OCI-LY7 (cell line): ENCODE measurements at regions not wholly inside any gene's neighbourhood (a gene's known extent, or its start where the extent isn't known, plus 50 kb on each side); places are given as distances from the start of the nearest gene placed in this dataset.

Source experiments
- BruUV-seq: library from RNA; stranded (reverse); fragments of 400-500 nt; replicated peaks from 2 replicates; lab custom pipeline; 2021; lab: Mats Ljungman, UMichigan
- CTCF ChIA-PET: fragments of 300-600 bp; sonication (Branson Sonifier 250); formaldehyde crosslinking; loops from one replicate; lab custom pipeline; 2022; ENCODE audit warnings: antibody characterized with exemption; ENCODE audit not compliant: unreplicated experiment; lab: Charles Lee
- POLR2A ChIA-PET: fragments of 300-600 bp; sonication (Branson Sonifier 250); formaldehyde crosslinking; loops from one replicate; lab custom pipeline; 2022; ENCODE audit warnings: antibody characterized with exemption; lab: Charles Lee
- DNase-seq: peaks from one replicate; pipeline ENCODE4 v3.0.0-alpha.2; 2015; ENCODE audit warnings: low spot score
- H2AFZ ChIP-seq: fragments of 200-600 bp; sonication (generic), shearing (Covaris generic); 2 replicates; pipeline ENCODE4 v1.6.1; 2014; ENCODE audit warnings: mild to moderate bottlenecking, antibody characterized with exemption, low read length, moderate library complexity
- H3K27ac ChIP-seq: fragments of 200-600 bp; sonication (generic); 2 replicates; pipeline ENCODE4 v1.5.1; 2014; ENCODE audit warnings: mixed run types, low read depth, mild to moderate bottlenecking, moderate library complexity, low read length, inconsistent platforms; ENCODE audit not compliant: poor library complexity, severe bottlenecking
- H3K36me3 ChIP-seq: fragments of 200-600 bp; sonication (generic); 2 replicates; pipeline ENCODE4 v1.6.1; 2014; ENCODE audit warnings: mild to moderate bottlenecking, antibody characterized with exemption, low read length, moderate library complexity, mixed read lengths; ENCODE audit not compliant: insufficient read depth
- H3K4me1 ChIP-seq: fragments of 200-600 bp; sonication (generic); 2 replicates; pipeline ENCODE4 v1.5.1; 2014; ENCODE audit warnings: mild to moderate bottlenecking, low read length; ENCODE audit not compliant: insufficient read depth, poor library complexity, severe bottlenecking
- H3K4me2 ChIP-seq: fragments of 200-600 bp; sonication (generic); 2 replicates; pipeline ENCODE4 v1.6.1; 2014; ENCODE audit warnings: mild to moderate bottlenecking, low read length
- H3K4me3 ChIP-seq: fragments of 200-600 bp; sonication (generic); 2 replicates; pipeline ENCODE4 v1.5.1; 2014; ENCODE audit warnings: mild to moderate bottlenecking, low read depth, low read length; ENCODE audit not compliant: poor library complexity, severe bottlenecking
- H3K79me2 ChIP-seq: fragments of 200-600 bp; sonication (generic); 2 replicates; pipeline ENCODE4 v1.6.1; 2016; ENCODE audit warnings: low read depth, mild to moderate bottlenecking, low read length, moderate library complexity, mixed read lengths; ENCODE audit not compliant: insufficient read depth
- H3K9me2 ChIP-seq: fragments of 200-600 bp; sonication (generic); 2 replicates; pipeline ENCODE4 v1.6.1; 2016; ENCODE audit warnings: mild to moderate bottlenecking, low read length, mixed read lengths; ENCODE audit not compliant: insufficient read depth
- H3K9me3 ChIP-seq: fragments of 200-600 bp; sonication (generic); 2 replicates; pipeline ENCODE4 v1.6.1; 2014; ENCODE audit warnings: mild to moderate bottlenecking, mixed run types, low read length, mixed read lengths
- H4K20me1 ChIP-seq: fragments of 200-600 bp; sonication (generic); 2 replicates; pipeline ENCODE4 v1.6.1; 2014; ENCODE audit warnings: mild to moderate bottlenecking, antibody characterized with exemption, low read length, moderate library complexity, mixed read lengths; ENCODE audit not compliant: insufficient read depth
- EZH2phosphoT487 ChIP-seq: fragments of 200-600 bp; sonication (generic); IDR thresholded peaks from 2 replicates; pipeline ENCODE4 v1.6.1; 2018; ENCODE audit warnings: low read depth, borderline replicate concordance, mild to moderate bottlenecking, mixed run types, antibody characterized with exemption, low read length, moderate library complexity, mixed read lengths
- intact Hi-C: fragments of 100-400 bp; cut with micrococcal nuclease; formaldehyde crosslinking; loops from one replicate; pipeline ENCODE4 v1.10.0; 2022; ENCODE audit not compliant: unreplicated experiment
- TF ChIP-seq, protein P1 (sequence below): fragments of 200-600 bp; sonication (generic); conservative IDR thresholded peaks from 2 replicates; pipeline ENCODE4 v1.5.1; 2014; ENCODE audit warnings: mild to moderate bottlenecking, antibody characterized with exemption, low read length, moderate library complexity, mixed read lengths

DNA sequence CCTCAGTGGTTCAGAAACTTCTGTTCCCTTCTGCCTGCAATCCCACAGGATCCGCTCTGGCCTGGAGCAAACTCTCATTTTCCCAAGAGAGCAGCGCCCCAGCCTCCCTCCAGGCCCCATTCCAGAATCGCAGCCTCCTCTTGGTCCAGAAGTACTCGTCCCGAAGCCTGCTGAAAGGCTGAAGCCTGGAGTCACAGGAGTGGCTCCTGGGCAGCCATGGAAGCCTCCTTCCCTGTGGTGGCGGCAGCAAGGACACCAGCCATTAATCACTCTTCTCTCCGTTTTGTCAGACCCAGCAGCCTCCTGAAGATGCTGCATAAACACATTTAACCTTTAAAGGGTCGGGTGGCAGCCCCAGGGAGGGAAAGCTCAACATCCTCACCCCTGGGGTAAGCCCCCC is 66.9 kb upstream of the TNRC6C start:
- no peak for TF ChIP-seq EZH2phosphoT487
- TF ChIP-seq, protein P1, sequence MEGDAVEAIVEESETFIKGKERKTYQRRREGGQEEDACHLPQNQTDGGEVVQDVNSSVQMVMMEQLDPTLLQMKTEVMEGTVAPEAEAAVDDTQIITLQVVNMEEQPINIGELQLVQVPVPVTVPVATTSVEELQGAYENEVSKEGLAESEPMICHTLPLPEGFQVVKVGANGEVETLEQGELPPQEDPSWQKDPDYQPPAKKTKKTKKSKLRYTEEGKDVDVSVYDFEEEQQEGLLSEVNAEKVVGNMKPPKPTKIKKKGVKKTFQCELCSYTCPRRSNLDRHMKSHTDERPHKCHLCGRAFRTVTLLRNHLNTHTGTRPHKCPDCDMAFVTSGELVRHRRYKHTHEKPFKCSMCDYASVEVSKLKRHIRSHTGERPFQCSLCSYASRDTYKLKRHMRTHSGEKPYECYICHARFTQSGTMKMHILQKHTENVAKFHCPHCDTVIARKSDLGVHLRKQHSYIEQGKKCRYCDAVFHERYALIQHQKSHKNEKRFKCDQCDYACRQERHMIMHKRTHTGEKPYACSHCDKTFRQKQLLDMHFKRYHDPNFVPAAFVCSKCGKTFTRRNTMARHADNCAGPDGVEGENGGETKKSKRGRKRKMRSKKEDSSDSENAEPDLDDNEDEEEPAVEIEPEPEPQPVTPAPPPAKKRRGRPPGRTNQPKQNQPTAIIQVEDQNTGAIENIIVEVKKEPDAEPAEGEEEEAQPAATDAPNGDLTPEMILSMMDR: no peak
- intact Hi-C loops: no loop called here
- H3K4me1 ChIP-seq: peaks cover 35% of the 10 kb centered on the region
- H3K36me3 ChIP-seq: no peaks in the 10 kb centered on the region
- no peak overlapping the region for H2AFZ ChIP-seq
- H3K27ac ChIP-seq: no peak overlapping the region
- H3K4me2 ChIP-seq: no peak overlapping the region
- ChIA-PET POLR2A (interaction anchor here (1.1 kb wide), 1 partner anchor 13 kb away, joined by 6 read pairs; no protein-coding TSS in a partner anchor), CTCF (interaction anchor here (0.6 kb wide), 1 partner anchor 67 kb away, joined by 9 read pairs; no protein-coding TSS in a partner anchor)
- BruUV-seq: no TSS peak
- no peak overlapping the region for H3K4me3 ChIP-seq
- DNase-seq: no peak
- no peaks in the 10 kb centered on the region for H4K20me1 ChIP-seq
- H3K79me2 ChIP-seq: no peaks in the 10 kb centered on the region
- H3K9me3 ChIP-seq: no peaks in the 10 kb centered on the region
- H3K9me2 ChIP-seq: no peaks in the 10 kb centered on the region

DNA sequence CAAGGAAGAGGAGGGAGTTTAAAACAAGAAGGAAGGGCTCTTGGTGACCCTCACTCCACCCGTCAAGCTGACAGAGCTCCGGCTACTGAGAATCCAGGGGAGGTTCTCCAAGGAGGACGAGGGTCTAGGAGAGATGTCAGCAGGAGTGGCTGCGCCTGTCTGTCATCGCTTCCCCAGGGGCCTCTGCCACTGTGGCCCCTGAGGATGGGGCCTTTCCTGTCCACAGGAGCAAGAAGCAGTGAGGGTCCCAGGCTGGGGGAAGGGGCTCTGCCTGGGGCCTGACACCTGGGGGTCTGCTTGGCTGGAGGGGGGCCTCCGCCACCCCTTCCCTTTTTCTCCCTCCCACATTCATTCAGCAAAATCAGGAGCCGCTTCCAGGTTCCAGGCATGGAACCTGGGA is 66.5 kb upstream of the TNRC6C start:
- ChIA-PET CTCF (interaction anchor here (1.1 kb wide), 1 partner anchor 22 kb away, joined by 3 read pairs; no protein-coding TSS in a partner anchor), POLR2A (no interaction called here)
- TF ChIP-seq, protein P1: no peak
- TF ChIP-seq EZH2phosphoT487: no peak
- Histone ChIP-seq H3K9me2 (no peaks in the 10 kb centered on the region), H3K36me3 (no peaks in the 10 kb centered on the region), H3K9me3 (no peaks in the 10 kb centered on the region), H3K4me3 (no peak overlapping the region), H3K27ac (no peak overlapping the region), H3K79me2 (no peaks in the 10 kb centered on the region), H3K4me1 (peaks cover 31% of the 10 kb centered on the region), H4K20me1 (no peaks in the 10 kb centered on the region), H3K4me2 (no peak overlapping the region), H2AFZ (no peak overlapping the region)
- intact Hi-C loops: no loop called here
- DNase-seq: no peak
- no TSS peak for BruUV-seq

DNA sequence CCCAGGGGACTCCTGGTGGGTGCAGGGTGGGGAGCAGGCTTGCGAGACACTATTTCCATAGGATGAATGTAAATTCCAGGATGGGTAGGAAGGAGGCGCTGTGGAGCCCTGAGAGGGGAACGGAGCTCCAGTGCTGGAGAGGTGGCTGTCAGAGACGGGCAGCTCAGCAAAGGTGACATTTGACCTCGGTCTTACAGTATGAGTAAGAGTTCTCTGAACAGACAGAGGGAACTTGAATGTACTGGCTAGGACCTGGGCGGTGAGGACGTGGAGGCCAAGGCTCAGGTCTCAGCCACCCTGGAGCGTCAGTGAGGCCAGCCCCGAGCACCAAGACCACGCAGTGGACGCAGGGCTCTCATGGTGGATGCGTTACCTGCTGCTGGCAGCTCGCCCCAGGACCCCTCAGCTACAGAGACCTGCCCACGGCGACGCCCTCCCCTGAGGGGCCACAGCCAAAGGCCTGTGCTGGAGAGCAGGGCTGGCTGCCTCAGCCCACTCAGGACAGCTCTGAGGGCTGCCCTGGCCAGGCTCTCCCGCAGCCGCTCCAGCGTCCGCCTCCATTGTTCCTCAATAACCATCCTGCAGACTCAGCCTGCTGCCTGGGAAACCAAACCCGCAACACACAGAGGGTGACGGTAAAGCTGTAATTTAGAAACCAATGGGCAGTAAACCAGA is 65.9 kb upstream of the TNRC6C start:
- Histone ChIP-seq H3K36me3 (no peaks in the 10 kb centered on the region), H3K9me2 (no peaks in the 10 kb centered on the region), H3K4me2 (no peak overlapping the region; the same call in 1 of the 2 replicates), H4K20me1 (no peaks in the 10 kb centered on the region), H3K4me3 (no peak overlapping the region), H3K4me1 (peaks cover 25% of the 10 kb centered on the region), H3K79me2 (no peaks in the 10 kb centered on the region), H3K27ac (no peak overlapping the region), H2AFZ (no peak overlapping the region), H3K9me3 (no peaks in the 10 kb centered on the region)
- ChIA-PET CTCF (interaction anchor here (1.1 kb wide), 1 partner anchor 23 kb away, joined by 3 read pairs; no protein-coding TSS in a partner anchor), POLR2A (no interaction called here)
- DNase-seq: no peak
- no TSS peak for BruUV-seq
- intact Hi-C loops: no loop called here
- TF ChIP-seq, protein P1: peak; percentile 80
- TF ChIP-seq EZH2phosphoT487: no peak
